Heart left ventricle (tissue), 13 donors: ENCODE measurements at regions not wholly inside any gene's neighbourhood (a gene's known extent, or its start where the extent isn't known, plus 50 kb on each side); places are given as distances from the start of the nearest gene placed in this dataset.

Experiments
- POLR2A ChIP-seq, 2 donors: fragments of 450-650 bp; IDR thresholded peaks; one replicate each; pipeline ENCODE4 v1.6.1; 2017; ENCODE audit warnings: antibody characterized with exemption in 2 of 2, mild to moderate bottlenecking in 2 of 2, moderate library complexity in 2 of 2
- TF ChIP-seq, protein P1 (sequence below), 12 donors: fragments of 200-600 bp; sonication (generic) in 4 of 12; IDR thresholded peaks; one replicate each; pipeline versions ENCODE4 v1.5.0 to v1.8.0; 2018 to 2022; ENCODE audit warnings: antibody characterized with exemption in 12 of 12, mild to moderate bottlenecking in 5 of 12
- donor health status: ischemic (EF 13 %, LVEDD 7.1; RV severe dilation, severe dysfunction).
- donor health status: DM: no; HTN: yes; CAD: no.
- donor health status: DM: no; HTN: no; CAD: no.
- donor health status: ischemic (EF 25% LVEDD 6.9; RV normal size, moderate dysfunction).
- donor health status: ischemic (EF 25% LVEDD 5.7; RV mildly dilated, moderate dysfunction).
- donor health status: ischemic (EF 35%, LVEDD 5.7; RV mildly dilated, moderate dysfunction).
- donor health status: nonischemic (EF 11% LVEDD 7.7; RV severe dilation, severe dysfunction).
- donor health status: DM: yes; HTN: yes; CAD: no.
- donor health status: PGD.
- donor health status: ischemic (EF 29% LVEDD 5.4; RV normal size, mild dysfunction).
- donor health status: nonischemic (EF 23%, LVEDD 6.1; RV moderate dilation, normal function).

DNA sequence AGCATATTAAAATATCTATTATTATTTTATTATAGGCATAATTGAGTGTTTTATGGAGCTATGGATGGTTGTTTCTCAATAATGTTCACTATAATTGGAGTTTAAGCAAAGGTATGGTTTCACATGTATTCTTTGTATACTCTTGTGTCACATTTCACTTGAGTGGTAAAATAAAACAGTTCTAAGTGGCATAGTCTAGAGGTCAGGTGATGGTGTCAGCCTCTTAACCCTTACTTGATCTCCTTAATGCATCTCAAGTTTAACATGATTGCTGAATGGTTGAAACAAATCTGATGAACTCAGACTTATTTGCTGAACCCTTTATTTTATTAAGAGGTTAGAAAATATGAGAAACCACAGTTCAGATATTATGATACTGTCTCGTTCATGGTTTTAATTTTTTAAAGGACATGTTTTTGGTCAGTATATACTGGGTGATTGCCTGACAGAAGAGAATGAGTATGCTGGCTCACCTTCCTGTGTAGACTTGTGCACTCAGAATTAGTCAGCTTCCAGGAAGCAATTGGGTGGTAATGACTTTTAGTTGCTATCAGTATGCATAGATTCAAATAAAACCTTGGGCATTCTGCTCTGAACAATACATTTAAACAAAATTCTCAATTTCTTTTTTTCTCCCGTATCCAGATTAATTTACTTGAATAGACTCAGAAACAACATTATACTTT is 464.6 kb downstream of the PCNX1 start:
- TF ChIP-seq POLR2A (IDR thresholded peaks at IDR 0.05), result no peak
- TF ChIP-seq, protein P1, sequence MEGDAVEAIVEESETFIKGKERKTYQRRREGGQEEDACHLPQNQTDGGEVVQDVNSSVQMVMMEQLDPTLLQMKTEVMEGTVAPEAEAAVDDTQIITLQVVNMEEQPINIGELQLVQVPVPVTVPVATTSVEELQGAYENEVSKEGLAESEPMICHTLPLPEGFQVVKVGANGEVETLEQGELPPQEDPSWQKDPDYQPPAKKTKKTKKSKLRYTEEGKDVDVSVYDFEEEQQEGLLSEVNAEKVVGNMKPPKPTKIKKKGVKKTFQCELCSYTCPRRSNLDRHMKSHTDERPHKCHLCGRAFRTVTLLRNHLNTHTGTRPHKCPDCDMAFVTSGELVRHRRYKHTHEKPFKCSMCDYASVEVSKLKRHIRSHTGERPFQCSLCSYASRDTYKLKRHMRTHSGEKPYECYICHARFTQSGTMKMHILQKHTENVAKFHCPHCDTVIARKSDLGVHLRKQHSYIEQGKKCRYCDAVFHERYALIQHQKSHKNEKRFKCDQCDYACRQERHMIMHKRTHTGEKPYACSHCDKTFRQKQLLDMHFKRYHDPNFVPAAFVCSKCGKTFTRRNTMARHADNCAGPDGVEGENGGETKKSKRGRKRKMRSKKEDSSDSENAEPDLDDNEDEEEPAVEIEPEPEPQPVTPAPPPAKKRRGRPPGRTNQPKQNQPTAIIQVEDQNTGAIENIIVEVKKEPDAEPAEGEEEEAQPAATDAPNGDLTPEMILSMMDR (IDR thresholded peaks at IDR 0.05), result no peak
